ENCODE measurements at regions not wholly inside any gene's neighbourhood (a gene's known extent, or its start where the extent isn't known, plus 50 kb on each side); places are given as distances from the start of the nearest gene placed in this dataset.

DNA sequence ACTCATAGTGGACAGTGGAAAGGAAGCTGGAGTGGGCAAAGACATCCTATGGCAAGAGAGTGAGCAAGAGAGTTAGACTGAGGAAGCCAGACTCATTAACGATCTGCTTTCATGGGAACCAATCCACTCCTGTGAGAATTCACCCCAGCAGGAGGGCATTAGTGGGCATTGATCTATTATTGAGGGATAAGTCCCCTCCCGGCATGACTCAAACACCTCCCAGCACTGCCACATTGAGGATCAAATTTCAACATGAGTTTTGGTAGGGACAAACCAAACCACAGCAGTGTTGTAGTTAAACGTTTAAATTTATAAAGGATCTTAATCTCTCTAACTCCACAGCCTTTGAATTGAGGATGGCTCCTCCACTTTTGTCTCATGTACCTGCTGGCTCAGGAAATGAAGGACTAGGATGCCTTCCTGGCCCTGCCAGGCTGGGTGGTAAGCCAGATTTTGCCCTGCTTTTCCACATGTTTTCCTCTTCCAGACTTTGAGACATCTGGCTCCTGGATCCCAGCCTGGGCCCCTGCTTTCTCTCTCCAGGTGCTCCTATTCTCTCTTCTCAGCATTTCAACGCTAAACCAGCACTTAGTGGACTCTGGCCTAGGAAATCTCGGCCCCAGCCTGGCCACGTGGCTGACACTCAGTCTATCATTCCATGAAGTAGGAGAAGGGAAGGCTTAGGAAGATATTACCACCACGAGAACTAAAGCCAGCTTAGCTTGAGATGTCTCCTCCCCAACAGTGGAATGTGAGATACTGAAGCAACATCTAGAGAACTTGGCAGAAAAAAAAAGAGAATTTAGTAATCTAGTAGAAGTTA lies 96.5 kb upstream of the PIP4K2A start (continued):
- TF ChIP-seq, protein P1, sequence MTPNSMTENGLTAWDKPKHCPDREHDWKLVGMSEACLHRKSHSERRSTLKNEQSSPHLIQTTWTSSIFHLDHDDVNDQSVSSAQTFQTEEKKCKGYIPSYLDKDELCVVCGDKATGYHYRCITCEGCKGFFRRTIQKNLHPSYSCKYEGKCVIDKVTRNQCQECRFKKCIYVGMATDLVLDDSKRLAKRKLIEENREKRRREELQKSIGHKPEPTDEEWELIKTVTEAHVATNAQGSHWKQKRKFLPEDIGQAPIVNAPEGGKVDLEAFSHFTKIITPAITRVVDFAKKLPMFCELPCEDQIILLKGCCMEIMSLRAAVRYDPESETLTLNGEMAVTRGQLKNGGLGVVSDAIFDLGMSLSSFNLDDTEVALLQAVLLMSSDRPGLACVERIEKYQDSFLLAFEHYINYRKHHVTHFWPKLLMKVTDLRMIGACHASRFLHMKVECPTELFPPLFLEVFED (CRISPR knock-in tag; conservative IDR thresholded peaks at IDR 0.05): no peak
- TF ChIP-seq ZEB2 (IDR thresholded peaks at IDR 0.05) (no peak), CTBP1 (IDR thresholded peaks at IDR 0.05; ENCODE audit: borderline replicate concordance) (no peak)
- TF ChIP-seq, protein P2, sequence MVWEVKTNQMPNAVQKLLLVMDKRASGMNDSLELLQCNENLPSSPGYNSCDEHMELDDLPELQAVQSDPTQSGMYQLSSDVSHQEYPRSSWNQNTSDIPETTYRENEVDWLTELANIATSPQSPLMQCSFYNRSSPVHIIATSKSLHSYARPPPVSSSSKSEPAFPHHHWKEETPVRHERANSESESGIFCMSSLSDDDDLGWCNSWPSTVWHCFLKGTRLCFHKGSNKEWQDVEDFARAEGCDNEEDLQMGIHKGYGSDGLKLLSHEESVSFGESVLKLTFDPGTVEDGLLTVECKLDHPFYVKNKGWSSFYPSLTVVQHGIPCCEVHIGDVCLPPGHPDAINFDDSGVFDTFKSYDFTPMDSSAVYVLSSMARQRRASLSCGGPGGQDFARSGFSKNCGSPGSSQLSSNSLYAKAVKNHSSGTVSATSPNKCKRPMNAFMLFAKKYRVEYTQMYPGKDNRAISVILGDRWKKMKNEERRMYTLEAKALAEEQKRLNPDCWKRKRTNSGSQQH (CRISPR knock-in tag; IDR thresholded peaks at IDR 0.05): no peak

- no peak for FAIRE-seq
- H3K27me3 ChIP-seq (ENCODE audit: control insufficient read depth in 2 of 2, insufficient read depth in 2 of 2, low read length in 2 of 2): no peaks in the 10 kb centered on the region
- WGBS (ENCODE audit: insufficient coverage, low coverage, missing lambda C conversion rate): 71% methylated on average over 4 of the region's 4 CpGs
- no TSS peak for BruUV-seq (replicated peaks)
- H3K27ac ChIP-seq (ENCODE audit: extremely low read depth, low read depth, low read length): no peak overlapping the region
- H2AFZ ChIP-seq (ENCODE audit: low read depth, low read length): no peak overlapping the region
- H3K4me2 ChIP-seq (ENCODE audit: insufficient read depth, low read length): no peak overlapping the region
- H3K79me2 ChIP-seq (ENCODE audit: control insufficient read depth, insufficient read depth, low read length): no peaks in the 10 kb centered on the region
- no peak for ATAC-seq
- ChIA-PET CTCF (ENCODE audit: low intra/inter-chr PET ratio) (interaction anchor here (0.7 kb wide), 1 partner anchor 1884 kb away, joined by 4 read pairs; no protein-coding TSS in a partner anchor), POLR2A (interaction anchor here (1.2 kb wide), 1 partner anchor 15 kb away, joined by 5 read pairs; no protein-coding TSS in a partner anchor)
- no peaks in the 10 kb centered on the region for H3K9me3 ChIP-seq (replicated peaks; ENCODE audit: control insufficient read depth, insufficient read depth, low read depth, low read length)
- no peaks in the 10 kb centered on the region; a peak in 1 of 5 replicates for H3K4me1 ChIP-seq (replicated peaks in 1 of 2; ENCODE audit: control insufficient read depth in 2 of 2, insufficient read depth in 2 of 2, low read length in 2 of 2)
- no peaks in the 10 kb centered on the region for H3K36me3 ChIP-seq (ENCODE audit: control insufficient read depth, insufficient read depth, low read length)
- intact Hi-C loops (cut with micrococcal nuclease) (no loop called here), in situ Hi-C loops (cut with MboI) (no loop called here)
- no peaks in the 10 kb centered on the region for H3K9me1 ChIP-seq (ENCODE audit: control insufficient read depth, insufficient read depth, low read length)
- no peak overlapping the region for H3K9ac ChIP-seq (ENCODE audit: insufficient read depth in 1 of 2, low read depth in 2 of 2, low read length in 2 of 2)
- no peaks in the 10 kb centered on the region for H4K20me1 ChIP-seq (replicated peaks; ENCODE audit: control insufficient read depth, insufficient read depth, low read length)
- DNase-seq (ENCODE audit: extremely low read depth in 1 of 4, low spot score in 3 of 4): no peak
- no peak overlapping the region for H3K4me3 ChIP-seq
- TF ChIP-seq GTF2A2 (tag; IDR thresholded peaks at IDR 0.05): no peak
- TF ChIP-seq FUS (optimal IDR thresholded peaks at IDR 0.05; ENCODE audit: low read depth, low read length): no peak
- no peak for TF ChIP-seq XRCC4 (IDR thresholded peaks at IDR 0.05; ENCODE audit: extremely low read depth, insufficient read depth, insufficient read length)
- TF ChIP-seq JUND (IDR thresholded peaks at IDR 0.05; ENCODE audit: borderline replicate concordance, low read depth, low read length): no peak
- no peak for TF ChIP-seq JUND (tag; IDR thresholded peaks at IDR 0.05; ENCODE audit: borderline replicate concordance, low read depth, low read length)
- TF ChIP-seq, protein P3, sequence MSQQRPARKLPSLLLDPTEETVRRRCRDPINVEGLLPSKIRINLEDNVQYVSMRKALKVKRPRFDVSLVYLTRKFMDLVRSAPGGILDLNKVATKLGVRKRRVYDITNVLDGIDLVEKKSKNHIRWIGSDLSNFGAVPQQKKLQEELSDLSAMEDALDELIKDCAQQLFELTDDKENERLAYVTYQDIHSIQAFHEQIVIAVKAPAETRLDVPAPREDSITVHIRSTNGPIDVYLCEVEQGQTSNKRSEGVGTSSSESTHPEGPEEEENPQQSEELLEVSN (IDR thresholded peaks at IDR 0.05; ENCODE audit: borderline replicate concordance in 1 of 2, extremely low read depth in 1 of 2, insufficient read depth in 1 of 2, insufficient read length in 1 of 2, low read depth in 1 of 2, low read length in 1 of 2, poor library complexity in 1 of 2, severe bottlenecking in 1 of 2): no peak
- TF ChIP-seq, protein P4, sequence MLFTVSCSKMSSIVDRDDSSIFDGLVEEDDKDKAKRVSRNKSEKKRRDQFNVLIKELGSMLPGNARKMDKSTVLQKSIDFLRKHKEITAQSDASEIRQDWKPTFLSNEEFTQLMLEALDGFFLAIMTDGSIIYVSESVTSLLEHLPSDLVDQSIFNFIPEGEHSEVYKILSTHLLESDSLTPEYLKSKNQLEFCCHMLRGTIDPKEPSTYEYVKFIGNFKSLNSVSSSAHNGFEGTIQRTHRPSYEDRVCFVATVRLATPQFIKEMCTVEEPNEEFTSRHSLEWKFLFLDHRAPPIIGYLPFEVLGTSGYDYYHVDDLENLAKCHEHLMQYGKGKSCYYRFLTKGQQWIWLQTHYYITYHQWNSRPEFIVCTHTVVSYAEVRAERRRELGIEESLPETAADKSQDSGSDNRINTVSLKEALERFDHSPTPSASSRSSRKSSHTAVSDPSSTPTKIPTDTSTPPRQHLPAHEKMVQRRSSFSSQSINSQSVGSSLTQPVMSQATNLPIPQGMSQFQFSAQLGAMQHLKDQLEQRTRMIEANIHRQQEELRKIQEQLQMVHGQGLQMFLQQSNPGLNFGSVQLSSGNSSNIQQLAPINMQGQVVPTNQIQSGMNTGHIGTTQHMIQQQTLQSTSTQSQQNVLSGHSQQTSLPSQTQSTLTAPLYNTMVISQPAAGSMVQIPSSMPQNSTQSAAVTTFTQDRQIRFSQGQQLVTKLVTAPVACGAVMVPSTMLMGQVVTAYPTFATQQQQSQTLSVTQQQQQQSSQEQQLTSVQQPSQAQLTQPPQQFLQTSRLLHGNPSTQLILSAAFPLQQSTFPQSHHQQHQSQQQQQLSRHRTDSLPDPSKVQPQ (CRISPR knock-in tag; IDR thresholded peaks at IDR 0.05; ENCODE audit: borderline replicate concordance): no peak
These were observed 92.9 kb upstream of the PIP4K2A start for GRCh38 chr10:22807238-22807637.
